Left lung (tissue), 4 donors: ENCODE measurements at regions not wholly inside any gene's neighbourhood (a gene's known extent, or its start where the extent isn't known, plus 50 kb on each side); places are given as distances from the start of the nearest gene placed in this dataset.

Experiments
- ATAC-seq: fragments of 200-7000 bp; cut with Tn5 transposase; one replicate; pipeline ENCODE4 v1.9.1; 2020; ENCODE audit warnings: moderate library complexity
- DNase-seq, 4 donors: peaks; one replicate each; pipeline ENCODE4 v3.0.0-alpha.2; 2013 to 2020
- H3K27ac ChIP-seq, 2 donors: fragments of 200-600 bp; sonication (generic) in 1 of 2; one replicate each; pipeline versions ENCODE4 v1.5.0 to v1.8.0; 2020 to 2021
- H3K27me3 ChIP-seq, 2 donors: fragments of 200-600 bp; sonication (generic) in 1 of 2; one replicate each; pipeline versions ENCODE4 v1.5.0 to v1.8.0; 2020 to 2021
- H3K36me3 ChIP-seq, 2 donors: fragments of 200-600 bp; sonication (generic) in 1 of 2; one replicate each; pipeline versions ENCODE4 v1.5.0 to v1.8.0; 2020 to 2021
- H3K4me1 ChIP-seq, 2 donors: fragments of 200-600 bp; one replicate each; pipeline ENCODE4 v1.8.0; 2021
- H3K4me3 ChIP-seq, 2 donors: fragments of 200-600 bp; sonication (generic) in 1 of 2; one replicate each; pipeline versions ENCODE4 v1.5.0 to v1.8.0; 2020 to 2021; ENCODE audit warnings: mild to moderate bottlenecking in 1 of 2
- H3K9me3 ChIP-seq, 2 donors: fragments of 200-600 bp; sonication (generic) in 1 of 2; one replicate each; pipeline versions ENCODE4 v1.5.0 to v1.8.0; 2020 to 2021
- intact Hi-C, 2 donors: fragments of 100-400 bp; cut with DNase I; formaldehyde crosslinking; loops; one replicate each; pipeline versions ENCODE4 v1.11.2 to v1.14.2; 2022
- TF ChIP-seq, protein P1 (sequence below), 2 donors: fragments of 200-600 bp; sonication (generic) in 1 of 2; IDR thresholded peaks; one replicate each; pipeline versions ENCODE4 v1.5.0 to v1.8.0; 2021; ENCODE audit warnings: antibody characterized with exemption in 2 of 2
- donor health status: DM: no; HTN: yes; CAD: no.
- donor health status: DM: no; HTN: no; CAD: no.

DNA sequence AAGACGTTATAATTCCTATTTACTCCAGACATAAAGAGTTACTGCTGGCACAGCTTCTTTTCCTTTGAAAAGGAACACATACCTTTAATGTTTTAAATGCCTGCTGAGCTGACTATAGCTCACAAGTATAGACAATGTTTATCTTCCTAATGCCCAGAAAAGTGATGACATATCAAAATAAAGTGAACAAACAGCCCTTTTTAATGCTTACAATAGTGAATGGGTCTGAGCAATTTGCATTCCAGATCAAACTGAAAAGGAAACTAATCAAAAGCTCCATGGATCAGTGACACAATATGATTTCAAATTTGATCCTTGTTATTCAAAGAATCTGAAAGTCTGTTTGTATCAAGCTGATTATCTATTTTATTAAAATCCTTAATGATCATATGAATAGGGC, 233.6 kb upstream of the SEMA3E start:
- DNase-seq (no peak), ATAC-seq (no peak)
- H3K4me3 ChIP-seq = no peak overlapping the region
- no peaks in the 10 kb centered on the region for H3K36me3 ChIP-seq
- H3K9me3 ChIP-seq = no peaks in the 10 kb centered on the region
- H3K27ac ChIP-seq = no peak overlapping the region
- intact Hi-C loops = no loop called here
- no peaks in the 10 kb centered on the region for H3K27me3 ChIP-seq
- H3K4me1 ChIP-seq = no peaks in the 10 kb centered on the region
- TF ChIP-seq, protein P1, sequence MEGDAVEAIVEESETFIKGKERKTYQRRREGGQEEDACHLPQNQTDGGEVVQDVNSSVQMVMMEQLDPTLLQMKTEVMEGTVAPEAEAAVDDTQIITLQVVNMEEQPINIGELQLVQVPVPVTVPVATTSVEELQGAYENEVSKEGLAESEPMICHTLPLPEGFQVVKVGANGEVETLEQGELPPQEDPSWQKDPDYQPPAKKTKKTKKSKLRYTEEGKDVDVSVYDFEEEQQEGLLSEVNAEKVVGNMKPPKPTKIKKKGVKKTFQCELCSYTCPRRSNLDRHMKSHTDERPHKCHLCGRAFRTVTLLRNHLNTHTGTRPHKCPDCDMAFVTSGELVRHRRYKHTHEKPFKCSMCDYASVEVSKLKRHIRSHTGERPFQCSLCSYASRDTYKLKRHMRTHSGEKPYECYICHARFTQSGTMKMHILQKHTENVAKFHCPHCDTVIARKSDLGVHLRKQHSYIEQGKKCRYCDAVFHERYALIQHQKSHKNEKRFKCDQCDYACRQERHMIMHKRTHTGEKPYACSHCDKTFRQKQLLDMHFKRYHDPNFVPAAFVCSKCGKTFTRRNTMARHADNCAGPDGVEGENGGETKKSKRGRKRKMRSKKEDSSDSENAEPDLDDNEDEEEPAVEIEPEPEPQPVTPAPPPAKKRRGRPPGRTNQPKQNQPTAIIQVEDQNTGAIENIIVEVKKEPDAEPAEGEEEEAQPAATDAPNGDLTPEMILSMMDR (IDR thresholded peaks at IDR 0.05) = no peak

GRCh38 chr7:83879063-83879462, 230.1 kb upstream of the SEMA3E start:
- no peaks in the 10 kb centered on the region for H3K36me3 ChIP-seq
- H3K27ac ChIP-seq = no peak overlapping the region
- no peaks in the 10 kb centered on the region for H3K4me1 ChIP-seq
- H3K9me3 ChIP-seq = no peaks in the 10 kb centered on the region
- H3K4me3 ChIP-seq = no peak overlapping the region
- intact Hi-C loops = no loop called here
- H3K27me3 ChIP-seq = no peaks in the 10 kb centered on the region
- no peak for ATAC-seq
- TF ChIP-seq, protein P1 (IDR thresholded peaks at IDR 0.05) = no peak
- DNase-seq = peak in 1 of 4 donors; percentile 19

DNA sequence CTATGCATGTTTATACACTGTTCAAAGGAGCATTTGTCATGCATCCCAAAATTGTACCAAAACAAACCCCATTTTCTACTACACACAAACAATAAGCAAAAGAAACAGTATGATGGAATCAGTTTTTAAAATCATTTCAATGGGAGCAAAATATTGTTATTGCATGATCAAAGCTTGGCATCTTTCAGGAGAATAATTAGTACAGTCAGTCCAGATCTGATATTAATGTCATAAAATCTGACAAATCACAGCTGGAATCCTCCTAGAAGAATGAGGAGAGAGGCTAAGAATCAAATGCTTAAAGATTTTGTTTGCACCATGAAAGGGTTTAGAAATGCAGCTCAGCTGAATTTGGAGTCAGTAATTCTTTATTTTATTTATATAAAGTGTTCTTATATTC, 229.7 kb upstream of the SEMA3E start:
- intact Hi-C loops = no loop called here
- DNase-seq = peak in 2 of 4 donors; percentile 22 to 24
- Histone ChIP-seq H3K4me3 (no peak overlapping the region), H3K27me3 (no peaks in the 10 kb centered on the region), H3K9me3 (no peaks in the 10 kb centered on the region), H3K4me1 (no peaks in the 10 kb centered on the region), H3K36me3 (no peaks in the 10 kb centered on the region), H3K27ac (no peak overlapping the region)
- TF ChIP-seq, protein P1 (IDR thresholded peaks at IDR 0.05) = no peak
- no peak for ATAC-seq

DNA sequence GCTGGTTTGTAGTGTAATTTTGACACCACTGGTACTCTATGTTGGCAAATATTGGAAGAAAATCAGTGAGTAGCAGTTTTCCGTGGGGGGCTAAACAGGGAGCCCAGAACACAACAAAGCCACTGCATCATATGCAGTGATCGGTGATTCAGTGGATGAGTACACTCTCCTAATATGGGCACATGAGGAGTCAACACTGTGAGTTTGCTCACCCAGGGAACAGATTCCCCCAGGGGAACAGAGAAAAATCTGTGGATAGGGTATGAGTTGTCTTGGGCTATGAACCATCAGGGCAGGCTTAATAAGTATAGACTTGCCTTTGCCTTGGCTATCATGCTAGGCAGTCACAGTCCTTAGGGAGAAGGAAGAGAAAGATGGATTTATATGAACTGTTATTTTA, 227.7 kb upstream of the SEMA3E start:
- no peak for DNase-seq
- TF ChIP-seq, protein P1 (IDR thresholded peaks at IDR 0.05) = no peak
- intact Hi-C loops = no loop called here

DNA sequence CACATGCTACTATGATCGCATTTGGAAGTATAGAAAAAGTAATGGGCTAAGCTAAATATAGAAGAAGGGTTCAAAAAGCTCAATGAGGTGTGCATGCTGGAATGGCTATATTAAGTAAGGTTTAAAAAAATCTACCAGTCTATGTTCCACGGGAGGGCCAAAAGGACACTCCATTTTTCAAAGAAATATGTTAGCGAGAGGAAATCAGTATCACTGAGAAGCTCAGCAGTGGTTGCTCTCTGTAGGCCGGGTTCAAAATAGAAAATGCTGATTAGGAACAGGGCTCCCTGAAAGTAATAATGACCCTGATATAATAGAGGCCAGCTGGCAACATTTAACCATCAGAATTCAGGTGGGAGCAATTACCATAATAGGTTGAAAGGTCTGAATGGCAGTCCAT, 224.5 kb upstream of the SEMA3E start:
- ATAC-seq = no peak
- H3K27ac ChIP-seq = no peak overlapping the region
- no peaks in the 10 kb centered on the region for H3K36me3 ChIP-seq
- TF ChIP-seq, protein P1 (IDR thresholded peaks at IDR 0.05) = no peak
- intact Hi-C loops = no loop called here
- no peaks in the 10 kb centered on the region for H3K4me1 ChIP-seq
- no peak overlapping the region for H3K4me3 ChIP-seq
- no peaks in the 10 kb centered on the region for H3K9me3 ChIP-seq
- no peaks in the 10 kb centered on the region for H3K27me3 ChIP-seq
- no peak for DNase-seq

More for the DNA sequence above, 227.7 kb upstream of the SEMA3E start:
- Histone ChIP-seq H3K9me3 (no peaks in the 10 kb centered on the region), H3K4me3 (no peak overlapping the region), H3K27ac (no peak overlapping the region), H3K36me3 (no peaks in the 10 kb centered on the region), H3K27me3 (no peaks in the 10 kb centered on the region), H3K4me1 (no peaks in the 10 kb centered on the region)
- ATAC-seq = no peak
